ENCODE measurements at regions not wholly inside any gene's neighbourhood (a gene's known extent, or its start where the extent isn't known, plus 50 kb on each side); places are given as distances from the start of the nearest gene placed in this dataset.
A peak's percentile ranks its signal among the peaks of the same experiment; 100 is the strongest.

DNA sequence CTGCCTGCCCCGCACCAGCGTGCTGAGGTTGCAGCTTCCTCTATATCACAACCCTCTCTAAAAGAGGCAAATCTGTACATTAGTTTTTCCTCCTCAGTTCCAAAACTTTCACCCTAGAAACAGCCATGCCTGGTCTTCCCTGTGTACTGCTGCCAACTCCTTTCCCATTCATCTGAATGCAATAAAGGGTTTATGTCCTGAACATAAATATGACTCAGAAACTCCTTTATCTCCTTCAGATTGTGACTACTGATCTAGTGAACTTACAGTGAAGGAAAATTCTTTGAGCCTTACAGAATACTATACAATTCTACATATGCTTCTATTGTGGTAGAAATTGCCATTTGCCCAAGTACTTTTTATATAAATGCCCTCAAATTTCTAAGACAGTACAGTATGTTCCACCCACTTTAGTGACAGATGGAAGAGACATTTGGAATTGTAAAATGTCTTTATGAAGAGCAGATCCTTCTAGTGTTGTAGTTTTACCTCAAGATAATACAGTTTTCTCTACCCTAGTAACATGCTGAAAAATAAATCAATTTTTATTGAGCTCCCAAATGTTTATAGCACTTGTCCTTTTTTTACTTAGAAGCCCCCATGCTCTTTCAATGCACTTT lies 345.1 kb upstream of the SNX7 start:
- WGBS (ENCODE audit: low lambda C conversion rate): 84% methylated on average over 2 of the region's 2 CpGs
- Histone ChIP-seq H3K36me3 (replicated peaks in 1 of 2; ENCODE audit: control insufficient read depth in 1 of 2, insufficient read depth in 2 of 2, low read length in 1 of 2) (no peaks in the 10 kb centered on the region), H3K79me2 (ENCODE audit: insufficient read depth) (no peaks in the 10 kb centered on the region), H3K27me3 (ENCODE audit: insufficient read depth) (no peaks in the 10 kb centered on the region), H3K9me3 (peaks cover under 1% of the 10 kb centered on the region; the same call in 1 of the 2 replicates), H3K4me3 (ENCODE audit: low read depth in 2 of 2, low read length in 1 of 2) (no peak overlapping the region), H3K4me1 (ENCODE audit: control insufficient read depth in 1 of 2, insufficient read depth in 2 of 2, low read depth in 1 of 2, low read length in 1 of 2) (peaks cover 0 to 22% of the 10 kb centered on the region in 2 experiments; a peak in 3 of 4 replicates), H3K4me2 (peak overlapping the region; percentile 25; the same call in 1 of the 2 replicates), H3K9me2 (no peaks in the 10 kb centered on the region), H3K27ac (ENCODE audit: low read depth in 2 of 2, low read length in 1 of 2) (peak overlapping the region in 1 of 2 experiments; percentile 56; a peak in 2 of 4 replicates), H4K20me1 (ENCODE audit: insufficient read depth) (no peaks in the 10 kb centered on the region), H2AFZ (ENCODE audit: low read depth) (no peak overlapping the region), H3F3A (replicated peaks; ENCODE audit: insufficient read depth) (peaks cover 20% of the 10 kb centered on the region), H3K9ac (no peak overlapping the region)
- CTCF ChIA-PET: no interaction called here
- DNase-seq: no peak
- POLR2A ChIA-PET: no interaction called here
- TF ChIP-seq, protein P1, sequence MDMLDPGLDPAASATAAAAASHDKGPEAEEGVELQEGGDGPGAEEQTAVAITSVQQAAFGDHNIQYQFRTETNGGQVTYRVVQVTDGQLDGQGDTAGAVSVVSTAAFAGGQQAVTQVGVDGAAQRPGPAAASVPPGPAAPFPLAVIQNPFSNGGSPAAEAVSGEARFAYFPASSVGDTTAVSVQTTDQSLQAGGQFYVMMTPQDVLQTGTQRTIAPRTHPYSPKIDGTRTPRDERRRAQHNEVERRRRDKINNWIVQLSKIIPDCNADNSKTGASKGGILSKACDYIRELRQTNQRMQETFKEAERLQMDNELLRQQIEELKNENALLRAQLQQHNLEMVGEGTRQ (IDR thresholded peaks at IDR 0.05; ENCODE audit: borderline replicate concordance, low read depth, low read length): no peak
- TF ChIP-seq TCF12 (IDR thresholded peaks at IDR 0.05): peak; percentile 68
- TF ChIP-seq, protein P2, sequence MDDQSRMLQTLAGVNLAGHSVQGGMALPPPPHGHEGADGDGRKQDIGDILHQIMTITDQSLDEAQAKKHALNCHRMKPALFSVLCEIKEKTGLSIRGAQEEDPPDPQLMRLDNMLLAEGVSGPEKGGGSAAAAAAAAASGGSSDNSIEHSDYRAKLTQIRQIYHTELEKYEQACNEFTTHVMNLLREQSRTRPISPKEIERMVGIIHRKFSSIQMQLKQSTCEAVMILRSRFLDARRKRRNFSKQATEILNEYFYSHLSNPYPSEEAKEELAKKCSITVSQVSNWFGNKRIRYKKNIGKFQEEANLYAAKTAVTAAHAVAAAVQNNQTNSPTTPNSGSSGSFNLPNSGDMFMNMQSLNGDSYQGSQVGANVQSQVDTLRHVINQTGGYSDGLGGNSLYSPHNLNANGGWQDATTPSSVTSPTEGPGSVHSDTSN (IDR thresholded peaks at IDR 0.05): peak; percentile 54; the same call in 1 of the 2 replicates
- TF ChIP-seq RAD21 (IDR thresholded peaks at IDR 0.05; ENCODE audit: low read length): no peak
- peak; percentile 77 for TF ChIP-seq NFIC (IDR thresholded peaks at IDR 0.05; ENCODE audit: borderline replicate concordance)
- TF ChIP-seq FOXM1 (IDR thresholded peaks at IDR 0.05; ENCODE audit: low read depth): no peak
- peak; percentile 73 for TF ChIP-seq JUND (IDR thresholded peaks at IDR 0.05)
- TF ChIP-seq RXRA (IDR thresholded peaks at IDR 0.05; ENCODE audit: borderline replicate concordance, low read depth): peak; percentile 10; the same call in 1 of the 2 replicates
- no peak for TF ChIP-seq RFX5 (IDR thresholded peaks at IDR 0.05; ENCODE audit: low read length)
- peak; percentile 64 for TF ChIP-seq FOSL2 (IDR thresholded peaks at IDR 0.05; ENCODE audit: borderline replicate concordance, low read depth)
- peak in 1 of 2 experiments; percentile 60; a peak in 1 of 4 replicates for TF ChIP-seq EP300 (IDR thresholded peaks at IDR 0.05; ENCODE audit: borderline replicate concordance in 1 of 2, low read depth in 1 of 2, low read length in 1 of 2)
- no peak for TF ChIP-seq CHD2 (IDR thresholded peaks at IDR 0.05; ENCODE audit: low read length, partially characterized antibody)

- Histone ChIP-seq H3F3A (replicated peaks; ENCODE audit: insufficient read depth) (peaks cover 20% of the 10 kb centered on the region), H3K4me3 (ENCODE audit: low read depth in 2 of 2, low read length in 1 of 2) (no peak overlapping the region), H3K36me3 (replicated peaks in 1 of 2; ENCODE audit: control insufficient read depth in 1 of 2, insufficient read depth in 2 of 2, low read length in 1 of 2) (no peaks in the 10 kb centered on the region), H3K9me3 (no peaks in the 10 kb centered on the region), H3K9ac (no peak overlapping the region), H3K9me2 (no peaks in the 10 kb centered on the region), H3K4me2 (peak overlapping the region; percentile 25; the same call in 1 of the 2 replicates), H3K4me1 (ENCODE audit: control insufficient read depth in 1 of 2, insufficient read depth in 2 of 2, low read depth in 1 of 2, low read length in 1 of 2) (peaks cover 0 to 22% of the 10 kb centered on the region in 2 experiments; a peak in 3 of 4 replicates), H3K27ac (ENCODE audit: low read depth in 2 of 2, low read length in 1 of 2) (no peak overlapping the region), H3K27me3 (ENCODE audit: insufficient read depth) (no peaks in the 10 kb centered on the region), H4K20me1 (ENCODE audit: insufficient read depth) (no peaks in the 10 kb centered on the region), H3K79me2 (ENCODE audit: insufficient read depth) (no peaks in the 10 kb centered on the region), H2AFZ (ENCODE audit: low read depth) (no peak overlapping the region)
- 92% methylated on average over 1 of the region's 1 CpG for WGBS (ENCODE audit: low lambda C conversion rate)
- TF ChIP-seq TEAD4 (IDR thresholded peaks at IDR 0.05; ENCODE audit: borderline replicate concordance, insufficient read depth) (0 out of 2 replicates have a peak, but pooled peaks have one; percentile 32), JUND (IDR thresholded peaks at IDR 0.05) (peak; percentile 67), MEF2A (IDR thresholded peaks at IDR 0.05; ENCODE audit: borderline replicate concordance, low read depth) (peak; percentile 86), USF1 (IDR thresholded peaks at IDR 0.05; ENCODE audit: borderline replicate concordance, low read depth) (no peak), RXRA (IDR thresholded peaks at IDR 0.05; ENCODE audit: borderline replicate concordance, low read depth) (no peak), TCF12 (IDR thresholded peaks at IDR 0.05) (peak; percentile 42; the same call in 1 of the 2 replicates), EP300 (IDR thresholded peaks at IDR 0.05; ENCODE audit: borderline replicate concordance in 1 of 2, low read depth in 1 of 2, low read length in 1 of 2) (peak in 1 of 2 experiments; percentile 52; a peak in 1 of 4 replicates), NFIC (IDR thresholded peaks at IDR 0.05; ENCODE audit: borderline replicate concordance) (peak; percentile 85), RAD21 (IDR thresholded peaks at IDR 0.05; ENCODE audit: low read length) (no peak), FOSL2 (IDR thresholded peaks at IDR 0.05; ENCODE audit: borderline replicate concordance, low read depth) (peak; percentile 73; the same call in 1 of the 2 replicates)
- TF ChIP-seq, protein P2 (IDR thresholded peaks at IDR 0.05): peak; percentile 40; the same call in 1 of the 2 replicates
- POLR2A ChIA-PET: no interaction called here
- CTCF ChIA-PET: no interaction called here
- DNase-seq: no peak
Observed at GRCh38 chr1:98315309-98315708, 346.2 kb upstream of the SNX7 start.
